ENCODE measurements at regions not wholly inside any gene's neighbourhood (a gene's known extent, or its start where the extent isn't known, plus 50 kb on each side); places are given as distances from the start of the nearest gene placed in this dataset.

DNA sequence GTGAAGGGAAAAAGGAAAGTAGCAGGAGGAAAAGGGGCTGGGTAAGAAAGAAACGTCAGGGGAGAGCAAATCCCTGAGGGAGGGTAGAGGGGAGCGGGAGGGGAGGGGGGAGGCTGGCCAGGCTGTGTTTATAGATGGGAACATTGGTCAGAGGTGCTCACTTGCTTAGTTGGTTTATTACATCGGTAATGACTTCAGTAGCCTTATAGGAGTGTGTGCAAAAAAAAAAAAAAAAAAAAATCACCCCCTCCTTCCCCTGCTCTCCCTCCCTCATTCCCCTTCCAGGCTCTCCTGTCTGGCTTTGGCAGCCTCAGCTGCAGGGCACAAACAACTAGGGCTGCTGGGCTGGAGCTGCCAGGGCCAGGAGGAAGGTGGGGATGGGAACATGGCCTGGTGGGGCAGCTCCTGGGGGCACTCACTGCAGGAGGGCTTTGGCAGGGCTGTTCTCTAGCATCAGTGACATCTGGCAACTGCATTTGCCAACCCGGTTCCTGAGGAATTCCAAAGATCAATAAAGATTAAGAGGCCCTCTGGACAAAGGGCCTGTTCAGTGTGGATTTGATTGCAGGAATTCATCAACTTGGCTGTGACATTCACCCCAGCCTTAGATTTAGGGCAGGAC is 334.5 kb upstream of the FRG2C start:
- TF ChIP-seq CTCF (IDR thresholded peaks at IDR 0.05; ENCODE audit: low read length) (no peak), EZH2 (IDR thresholded peaks at IDR 0.05; ENCODE audit: borderline replicate concordance, low read length) (no peak)

Measured in OCI-LY1 (cell line).